Hypothalamus (tissue), 51 donors: ENCODE measurements at regions not wholly inside any gene's neighbourhood (a gene's known extent, or its start where the extent isn't known, plus 50 kb on each side); places are given as distances from the start of the nearest gene placed in this dataset.

Experiments used
- DNase-seq, 51 donors: peaks; one replicate each; lab custom pipeline; 2025; lab: John Stamatoyannopoulos, UW

DNA sequence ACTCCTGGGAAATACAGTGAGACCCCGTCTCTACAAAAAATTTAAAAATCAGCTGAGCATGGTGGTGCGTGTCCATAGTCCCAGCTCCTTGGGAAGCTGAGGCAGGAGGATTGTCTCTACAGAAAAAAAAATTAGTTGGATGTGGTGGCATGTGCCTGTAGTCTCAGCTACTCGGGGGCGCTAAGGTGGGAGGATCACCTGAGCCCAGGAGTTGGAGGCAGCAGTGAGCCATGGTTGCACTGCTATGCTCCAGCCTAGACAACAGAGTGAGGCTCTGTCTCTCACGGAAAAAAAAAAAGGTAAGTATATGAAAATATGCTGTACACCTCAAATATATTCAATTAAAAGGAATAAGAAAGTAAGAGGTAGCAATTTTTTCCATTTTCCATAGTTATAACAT, 92.5 kb upstream of the TGIF1 start:
- DNase-seq: no peak

DNA sequence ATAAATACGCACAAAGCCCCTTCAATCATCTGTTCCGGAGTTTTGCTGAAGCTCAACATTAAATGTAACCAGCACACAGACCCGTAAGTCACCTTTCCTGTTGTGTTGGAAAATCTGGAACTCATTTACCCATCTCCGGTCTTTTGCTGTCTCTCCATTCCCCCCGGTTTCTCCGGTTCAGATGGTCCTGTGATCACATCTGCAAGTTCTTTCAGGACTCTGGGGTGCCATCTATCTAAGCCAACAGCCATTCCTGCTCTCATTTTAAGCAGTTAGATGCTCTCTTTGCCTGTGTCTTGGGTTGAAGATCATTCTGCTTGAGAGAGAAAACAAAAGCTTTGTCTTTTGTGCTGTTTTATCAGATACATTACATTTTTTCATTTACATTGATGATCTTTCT, 91.7 kb upstream of the TGIF1 start:
- no peak for DNase-seq

DNA sequence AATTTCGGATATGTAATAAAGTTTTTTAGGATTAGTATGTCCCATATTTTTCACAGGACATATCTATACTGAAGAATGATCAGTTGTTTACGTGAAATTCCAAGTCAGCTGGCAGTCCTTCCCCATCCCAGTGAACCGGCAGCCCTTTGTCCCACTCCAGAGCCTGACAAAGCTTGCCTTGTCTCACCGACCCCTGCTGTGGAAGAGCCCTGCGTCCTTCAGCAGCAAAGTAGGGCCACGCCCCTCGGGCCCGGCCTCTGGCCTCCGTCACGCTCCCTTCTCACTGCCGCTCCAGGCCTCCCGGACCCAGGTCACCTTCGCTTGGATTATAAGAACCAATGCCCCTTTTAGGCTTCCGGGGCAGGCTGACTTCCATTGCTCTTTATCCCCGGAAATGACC, 89.8 kb upstream of the TGIF1 start:
- DNase-seq: peak in 35 of 51 donors; percentile 1 to 70 (median 25)

GRCh38 chr18:3367491-3368091, 82.4 kb upstream of the TGIF1 start:
- no peak for DNase-seq

- no peak for DNase-seq
These were observed 81.8 kb upstream of the TGIF1 start for GRCh38 chr18:3368193-3368592.

DNA sequence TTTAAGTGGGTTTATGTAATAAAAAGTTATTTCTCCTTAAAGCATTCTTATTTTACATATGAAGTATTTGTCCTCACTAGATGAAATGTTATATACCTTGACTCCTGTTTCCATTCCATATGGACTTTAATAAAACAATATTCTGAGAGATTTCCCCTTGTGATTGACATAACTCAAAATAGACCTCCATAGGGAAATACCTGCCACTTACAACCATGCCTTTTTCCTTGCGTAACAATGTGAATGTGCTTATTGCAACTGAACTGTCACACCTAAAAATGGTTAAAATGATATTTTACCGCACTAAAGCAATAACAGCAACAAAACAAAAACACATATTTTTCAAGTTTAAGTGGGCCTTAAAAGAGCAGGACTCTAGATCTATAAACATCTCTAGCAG, 70.3 kb upstream of the TGIF1 start:
- no peak for DNase-seq

DNA sequence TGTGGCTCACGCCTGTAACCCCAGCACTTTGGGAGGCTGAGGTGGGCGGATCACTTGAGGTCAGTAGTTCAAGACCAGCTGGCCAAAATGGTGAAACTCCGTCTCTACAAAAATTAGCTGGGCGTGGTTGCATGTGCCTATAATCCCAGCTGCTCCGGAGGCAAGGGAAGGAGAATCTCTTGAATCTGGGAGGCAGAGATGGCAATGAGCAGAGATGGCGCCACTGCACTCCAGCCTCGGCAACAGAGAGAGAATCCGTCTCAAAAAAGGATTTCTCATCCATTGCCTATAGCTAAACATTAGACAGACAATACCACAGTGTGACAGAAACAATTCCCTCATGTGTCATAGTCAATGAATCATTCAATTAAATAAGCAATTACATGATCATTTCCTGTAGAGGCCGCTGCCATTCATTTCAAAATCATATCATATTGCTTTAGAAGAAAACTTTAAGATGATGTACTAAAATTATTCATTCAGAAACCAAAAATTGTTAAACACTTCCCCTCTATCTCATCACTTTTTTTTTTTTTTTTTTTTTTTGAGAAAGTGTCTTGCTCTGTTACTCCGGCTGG, 69.5 kb upstream of the TGIF1 start:
- no peak for DNase-seq

GRCh38 chr18:3383381-3383915, 66.5 kb upstream of the TGIF1 start:
- DNase-seq: no peak

DNA sequence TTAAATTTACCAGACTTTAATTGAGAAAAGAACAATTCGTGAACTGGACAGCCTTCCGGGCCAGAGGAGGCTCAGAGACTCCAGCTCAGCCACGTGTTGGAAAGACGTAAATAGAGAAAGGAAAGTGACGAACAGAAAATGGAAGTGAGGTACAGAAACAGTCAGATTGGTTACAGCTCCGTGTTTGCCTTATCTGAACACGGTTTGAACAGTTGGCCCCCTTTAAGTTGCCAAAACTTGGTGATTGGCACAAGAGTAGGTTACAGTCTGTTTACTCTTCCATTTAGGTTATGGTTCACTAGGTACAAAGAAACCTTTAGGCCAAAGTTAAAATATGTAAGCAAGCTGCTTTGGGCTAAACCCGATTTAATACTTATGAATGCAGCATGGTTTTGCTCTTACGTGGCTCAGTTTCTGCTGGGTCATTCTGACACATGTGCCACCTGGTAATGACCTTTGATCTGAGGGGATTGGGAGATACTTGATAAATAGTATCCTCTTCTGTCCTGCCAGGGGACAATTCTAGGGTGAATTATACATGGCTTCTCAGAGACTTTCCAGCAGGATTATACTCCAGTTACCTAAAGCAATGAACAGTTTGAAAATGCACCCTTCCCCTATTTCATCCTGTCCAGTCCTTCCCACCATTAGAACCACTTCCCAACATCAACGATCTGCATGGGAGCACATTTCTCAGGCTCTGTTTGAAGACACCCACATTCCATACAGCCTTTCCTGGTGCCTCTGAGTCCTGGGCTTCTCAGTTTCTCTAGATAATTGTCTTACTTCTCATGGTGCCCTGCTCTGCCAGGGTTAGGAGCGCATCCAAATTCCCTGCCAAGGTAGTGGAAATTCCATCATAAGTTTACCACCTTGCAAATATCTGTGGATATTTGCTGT, 65.1 kb upstream of the TGIF1 start:
- no peak for DNase-seq

GRCh38 chr18:3388323-3388722, 61.6 kb upstream of the TGIF1 start:
- no peak for DNase-seq

DNA sequence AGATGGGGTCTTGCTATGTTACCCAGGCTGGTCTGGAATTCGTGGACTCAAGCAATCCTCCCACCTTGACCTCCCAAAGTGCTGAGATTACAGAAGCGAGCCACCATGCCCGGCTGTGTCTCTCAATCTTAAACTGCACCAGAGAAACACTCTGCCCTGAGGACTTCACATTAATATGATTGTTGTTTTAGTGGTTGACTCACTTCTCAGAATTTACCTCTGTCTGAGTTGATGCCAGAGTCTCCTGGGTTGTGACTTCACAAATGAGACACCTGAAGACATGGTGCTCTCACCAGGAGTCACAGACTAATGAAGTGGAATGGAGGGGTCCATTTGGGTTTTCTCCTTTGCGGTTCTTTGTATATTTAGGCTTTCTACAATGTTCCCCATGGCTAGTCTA, 61.0 kb upstream of the TGIF1 start:
- no peak for DNase-seq

DNA sequence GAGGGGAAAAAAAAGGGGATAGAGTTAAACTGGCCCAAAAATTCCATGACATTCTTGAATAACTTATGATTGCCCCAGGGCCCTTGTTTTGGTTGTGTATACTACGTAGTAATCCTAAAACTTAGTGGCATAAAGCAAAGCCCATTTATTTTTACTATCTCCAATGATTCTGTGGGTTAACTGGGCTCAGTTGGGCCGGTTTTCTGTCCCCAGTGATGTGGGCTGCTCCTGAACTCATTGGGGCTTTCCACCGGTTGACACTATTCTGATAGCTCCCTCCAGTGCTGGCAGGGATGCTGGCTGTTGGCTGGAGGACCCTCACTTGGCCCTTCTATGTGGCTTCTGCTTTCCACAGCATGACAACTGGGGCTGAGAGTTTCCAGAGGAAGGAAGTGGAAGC, 60.0 kb upstream of the TGIF1 start:
- DNase-seq: no peak

DNA sequence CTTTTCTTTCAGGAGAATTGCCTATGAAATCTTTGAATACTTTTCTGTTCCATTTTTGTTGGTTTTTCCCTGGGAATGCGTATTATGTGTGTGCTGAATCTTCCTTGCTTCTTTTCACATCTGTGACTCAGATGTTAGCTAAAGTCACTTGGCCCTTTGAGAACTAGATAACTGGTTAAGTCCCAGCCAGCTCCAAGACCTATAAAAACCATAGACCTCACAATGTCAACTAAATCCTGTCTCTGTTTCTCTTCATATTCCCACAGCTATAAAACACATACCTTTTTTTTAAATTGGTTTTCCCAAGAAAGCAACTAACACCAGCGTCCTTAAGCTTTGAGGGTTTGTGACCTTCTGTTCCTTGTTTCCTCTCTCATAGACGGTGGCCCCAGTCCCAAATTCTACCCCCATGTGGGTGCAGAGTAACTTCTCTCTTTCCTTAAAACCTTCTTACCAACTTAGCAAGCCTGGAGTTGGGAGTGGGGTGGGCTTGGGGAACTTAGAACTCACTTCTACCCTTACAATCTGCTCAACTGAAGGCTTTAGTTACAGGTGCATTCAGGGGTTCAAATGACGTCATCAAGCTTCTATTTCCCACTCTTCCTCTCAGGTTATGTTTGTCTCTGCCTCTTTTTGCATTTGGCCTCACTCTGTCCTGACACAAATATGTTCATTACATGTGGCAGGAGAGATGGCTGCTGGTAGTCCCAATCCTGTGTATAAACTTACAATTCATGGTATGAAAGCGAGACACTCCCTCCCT, 58.1 kb upstream of the TGIF1 start:
- no peak for DNase-seq

DNA sequence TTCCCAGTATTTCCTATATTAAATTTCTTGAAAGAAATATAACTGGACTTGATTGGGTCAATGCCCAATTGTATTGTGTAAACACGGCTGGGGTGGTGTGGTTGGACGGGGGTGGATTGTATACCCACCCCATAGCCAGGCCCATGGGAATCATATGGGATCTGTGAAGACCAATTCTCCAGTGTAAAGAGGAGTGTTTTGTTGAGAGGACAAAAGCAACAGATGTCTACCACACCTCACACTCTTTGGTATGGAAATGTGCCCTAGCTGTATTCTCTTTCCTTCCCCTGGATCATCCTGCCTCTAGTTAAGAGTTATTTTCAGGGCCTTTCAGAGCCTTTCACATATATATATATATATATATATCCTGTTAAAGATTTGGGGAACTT, 57.5 kb upstream of the TGIF1 start:
- no peak for DNase-seq

GRCh38 chr18:3394648-3395047, 55.3 kb upstream of the TGIF1 start:
- DNase-seq: no peak

DNA sequence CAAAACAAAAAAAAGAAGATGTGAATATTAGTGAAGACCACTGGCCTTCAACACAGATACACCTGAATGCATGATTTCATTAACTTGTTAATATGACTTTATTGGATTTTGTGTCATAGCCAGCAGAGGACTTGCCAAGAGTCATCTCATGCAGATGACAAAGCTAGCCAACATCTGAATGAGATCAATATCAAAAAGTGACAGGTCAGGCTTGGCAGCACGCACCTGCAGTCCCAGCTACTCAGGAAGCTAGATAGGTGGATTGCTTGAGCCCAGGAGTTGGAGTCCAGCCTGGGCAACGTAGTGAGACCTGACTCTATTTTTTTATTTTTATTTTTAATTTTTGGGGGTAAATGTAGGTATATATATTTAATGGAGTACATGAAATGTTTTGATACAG, 54.5 kb upstream of the TGIF1 start:
- no peak for DNase-seq

DNA sequence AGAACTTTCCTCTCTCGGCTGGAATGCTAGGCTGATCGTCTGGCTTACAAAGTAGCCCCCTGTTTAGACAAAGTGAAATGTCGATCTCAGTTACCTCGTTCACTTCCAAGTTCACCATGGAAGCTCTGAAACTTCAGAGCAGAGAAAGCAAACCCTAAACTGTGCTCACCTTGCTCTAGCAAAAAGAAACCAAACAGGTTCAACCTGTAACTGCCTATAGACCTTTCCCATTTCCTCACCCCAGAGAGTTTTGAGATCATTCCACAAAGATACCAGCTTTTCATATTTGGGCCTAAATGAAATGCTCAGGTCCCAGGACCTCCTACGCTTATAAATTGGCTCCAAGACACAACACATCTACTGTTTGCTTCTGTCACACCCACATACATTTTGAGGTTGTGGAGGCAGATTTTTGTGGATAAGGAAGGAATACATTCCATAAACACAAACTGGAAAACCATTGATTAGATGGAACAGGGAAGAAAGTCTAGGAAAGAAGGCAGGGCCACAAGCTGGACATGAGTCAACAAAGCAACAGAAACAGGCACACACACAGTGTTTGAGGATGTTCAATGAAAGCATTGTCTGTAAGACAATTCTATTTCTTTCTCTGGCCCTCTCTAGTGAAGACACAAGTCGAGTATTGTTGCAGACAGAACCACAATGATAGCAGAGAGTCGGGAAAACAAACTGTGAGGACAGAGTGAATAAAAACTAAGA, 52.8 kb upstream of the TGIF1 start:
- peak in 23 of 51 donors; percentile 1 to 85 (median 13) for DNase-seq

DNA sequence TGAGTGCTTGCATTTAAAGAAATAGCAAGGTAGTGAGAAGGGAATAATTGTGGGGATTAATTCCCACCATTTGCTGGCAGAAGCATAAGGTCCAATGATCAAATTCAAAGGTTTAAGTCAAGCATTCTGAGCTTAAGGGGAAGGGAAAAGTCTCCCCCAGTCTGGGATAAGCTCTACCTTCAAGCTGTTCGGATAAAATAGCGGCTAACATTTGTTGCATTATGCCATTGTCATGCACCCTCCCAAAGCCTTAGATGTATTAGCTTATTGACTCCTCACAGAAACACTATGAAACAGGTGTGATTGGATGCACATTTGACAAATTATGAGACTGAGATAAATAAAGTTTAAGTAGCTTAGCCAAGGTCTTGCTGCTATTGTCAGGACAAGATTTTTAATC, 52.2 kb upstream of the TGIF1 start:
- DNase-seq: peak in 1 of 51 donors; percentile 35
